DND-41 (cell line): ENCODE measurements at regions not wholly inside any gene's neighbourhood (a gene's known extent, or its start where the extent isn't known, plus 50 kb on each side); places are given as distances from the start of the nearest gene placed in this dataset.
"Not testable (repeated sequence)": the region's sequence is repeated elsewhere in the genome, so short reads cannot be mapped to it uniquely, and the experiment has no call there.

ENCODE experiments used
- EZH2 ChIP-seq: IDR thresholded peaks from 3 replicates; pipeline ENCODE4 v1.6.1; 2012; ENCODE audit warnings: borderline replicate concordance, low read depth, mild to moderate bottlenecking, moderate library complexity, low read length, inconsistent platforms; ENCODE audit not compliant: severe bottlenecking
- TF ChIP-seq, protein P1 (sequence below): IDR thresholded peaks from 2 replicates; pipeline ENCODE4 v1.5.1; 2012; ENCODE audit warnings: borderline replicate concordance, low read length, moderate library complexity, mild to moderate bottlenecking; ENCODE audit not compliant: poor library complexity, severe bottlenecking; ENCODE audit errors: extremely low read depth

DNA sequence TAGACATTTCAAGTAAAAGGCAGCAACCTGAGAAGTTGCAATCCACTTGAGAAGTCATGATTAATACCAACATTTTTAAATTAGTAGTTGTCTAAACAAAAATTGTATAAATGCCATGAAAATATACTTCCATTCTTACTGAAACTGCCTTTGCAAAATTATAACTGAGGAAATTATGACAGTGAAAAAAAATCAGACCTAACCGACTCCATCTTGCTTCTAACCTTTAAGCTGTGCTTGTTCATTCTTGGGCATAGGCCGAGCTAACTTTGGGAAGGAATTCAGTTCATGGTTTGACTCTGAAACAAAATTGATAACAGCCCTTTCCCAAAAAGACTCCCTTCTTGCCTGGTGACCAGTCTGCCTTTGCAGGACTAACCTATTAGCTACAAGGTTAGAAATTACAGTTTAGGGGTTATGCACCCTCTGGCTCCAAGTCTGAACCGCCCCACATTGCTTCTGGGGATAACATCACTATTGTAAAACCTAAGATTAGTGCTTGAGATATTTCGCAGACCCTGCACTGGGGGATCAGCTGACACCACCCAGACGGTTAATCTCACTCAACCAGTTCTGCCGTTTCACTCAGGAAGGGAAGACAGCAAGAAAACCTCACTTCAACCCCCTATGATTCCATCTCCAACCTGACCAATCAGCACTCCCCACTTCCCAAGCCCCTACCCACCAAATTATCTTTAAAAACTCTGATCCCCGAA is 136.1 kb upstream of the ADAMTS3 start:
- not testable (repeated sequence) for TF ChIP-seq EZH2
- TF ChIP-seq, protein P1, sequence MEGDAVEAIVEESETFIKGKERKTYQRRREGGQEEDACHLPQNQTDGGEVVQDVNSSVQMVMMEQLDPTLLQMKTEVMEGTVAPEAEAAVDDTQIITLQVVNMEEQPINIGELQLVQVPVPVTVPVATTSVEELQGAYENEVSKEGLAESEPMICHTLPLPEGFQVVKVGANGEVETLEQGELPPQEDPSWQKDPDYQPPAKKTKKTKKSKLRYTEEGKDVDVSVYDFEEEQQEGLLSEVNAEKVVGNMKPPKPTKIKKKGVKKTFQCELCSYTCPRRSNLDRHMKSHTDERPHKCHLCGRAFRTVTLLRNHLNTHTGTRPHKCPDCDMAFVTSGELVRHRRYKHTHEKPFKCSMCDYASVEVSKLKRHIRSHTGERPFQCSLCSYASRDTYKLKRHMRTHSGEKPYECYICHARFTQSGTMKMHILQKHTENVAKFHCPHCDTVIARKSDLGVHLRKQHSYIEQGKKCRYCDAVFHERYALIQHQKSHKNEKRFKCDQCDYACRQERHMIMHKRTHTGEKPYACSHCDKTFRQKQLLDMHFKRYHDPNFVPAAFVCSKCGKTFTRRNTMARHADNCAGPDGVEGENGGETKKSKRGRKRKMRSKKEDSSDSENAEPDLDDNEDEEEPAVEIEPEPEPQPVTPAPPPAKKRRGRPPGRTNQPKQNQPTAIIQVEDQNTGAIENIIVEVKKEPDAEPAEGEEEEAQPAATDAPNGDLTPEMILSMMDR = not testable (repeated sequence)
